ENCODE measurements at regions not wholly inside any gene's neighbourhood (a gene's known extent, or its start where the extent isn't known, plus 50 kb on each side); places are given as distances from the start of the nearest gene placed in this dataset.

DNA sequence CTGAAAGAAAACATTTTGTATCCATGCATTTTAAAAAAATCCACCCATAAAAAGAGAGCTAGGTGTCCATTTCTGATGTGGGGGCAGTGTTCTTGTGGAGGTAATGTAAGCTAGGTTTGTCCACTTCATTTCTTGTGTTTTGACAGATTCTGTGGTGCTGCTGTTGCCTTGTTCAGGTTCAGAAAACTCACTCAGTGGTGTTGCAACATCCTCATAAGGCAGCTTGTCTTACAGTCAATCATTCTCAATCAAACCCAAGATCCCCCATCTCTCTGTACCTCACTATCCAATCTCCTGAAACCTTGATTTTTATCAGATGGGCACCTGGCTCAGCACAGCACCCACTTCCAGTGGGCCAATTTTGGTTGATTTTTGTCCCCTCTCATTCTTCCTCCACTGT lies 94.1 kb downstream of the TENT5C start:
- TF ChIP-seq, protein P1, sequence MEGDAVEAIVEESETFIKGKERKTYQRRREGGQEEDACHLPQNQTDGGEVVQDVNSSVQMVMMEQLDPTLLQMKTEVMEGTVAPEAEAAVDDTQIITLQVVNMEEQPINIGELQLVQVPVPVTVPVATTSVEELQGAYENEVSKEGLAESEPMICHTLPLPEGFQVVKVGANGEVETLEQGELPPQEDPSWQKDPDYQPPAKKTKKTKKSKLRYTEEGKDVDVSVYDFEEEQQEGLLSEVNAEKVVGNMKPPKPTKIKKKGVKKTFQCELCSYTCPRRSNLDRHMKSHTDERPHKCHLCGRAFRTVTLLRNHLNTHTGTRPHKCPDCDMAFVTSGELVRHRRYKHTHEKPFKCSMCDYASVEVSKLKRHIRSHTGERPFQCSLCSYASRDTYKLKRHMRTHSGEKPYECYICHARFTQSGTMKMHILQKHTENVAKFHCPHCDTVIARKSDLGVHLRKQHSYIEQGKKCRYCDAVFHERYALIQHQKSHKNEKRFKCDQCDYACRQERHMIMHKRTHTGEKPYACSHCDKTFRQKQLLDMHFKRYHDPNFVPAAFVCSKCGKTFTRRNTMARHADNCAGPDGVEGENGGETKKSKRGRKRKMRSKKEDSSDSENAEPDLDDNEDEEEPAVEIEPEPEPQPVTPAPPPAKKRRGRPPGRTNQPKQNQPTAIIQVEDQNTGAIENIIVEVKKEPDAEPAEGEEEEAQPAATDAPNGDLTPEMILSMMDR (IDR thresholded peaks at IDR 0.05; ENCODE audit: insufficient read depth, low read length): no peak
- no peak for TF ChIP-seq POLR2AphosphoS5 (IDR thresholded peaks at IDR 0.05; ENCODE audit: low read depth)
- TF ChIP-seq, protein P2, sequence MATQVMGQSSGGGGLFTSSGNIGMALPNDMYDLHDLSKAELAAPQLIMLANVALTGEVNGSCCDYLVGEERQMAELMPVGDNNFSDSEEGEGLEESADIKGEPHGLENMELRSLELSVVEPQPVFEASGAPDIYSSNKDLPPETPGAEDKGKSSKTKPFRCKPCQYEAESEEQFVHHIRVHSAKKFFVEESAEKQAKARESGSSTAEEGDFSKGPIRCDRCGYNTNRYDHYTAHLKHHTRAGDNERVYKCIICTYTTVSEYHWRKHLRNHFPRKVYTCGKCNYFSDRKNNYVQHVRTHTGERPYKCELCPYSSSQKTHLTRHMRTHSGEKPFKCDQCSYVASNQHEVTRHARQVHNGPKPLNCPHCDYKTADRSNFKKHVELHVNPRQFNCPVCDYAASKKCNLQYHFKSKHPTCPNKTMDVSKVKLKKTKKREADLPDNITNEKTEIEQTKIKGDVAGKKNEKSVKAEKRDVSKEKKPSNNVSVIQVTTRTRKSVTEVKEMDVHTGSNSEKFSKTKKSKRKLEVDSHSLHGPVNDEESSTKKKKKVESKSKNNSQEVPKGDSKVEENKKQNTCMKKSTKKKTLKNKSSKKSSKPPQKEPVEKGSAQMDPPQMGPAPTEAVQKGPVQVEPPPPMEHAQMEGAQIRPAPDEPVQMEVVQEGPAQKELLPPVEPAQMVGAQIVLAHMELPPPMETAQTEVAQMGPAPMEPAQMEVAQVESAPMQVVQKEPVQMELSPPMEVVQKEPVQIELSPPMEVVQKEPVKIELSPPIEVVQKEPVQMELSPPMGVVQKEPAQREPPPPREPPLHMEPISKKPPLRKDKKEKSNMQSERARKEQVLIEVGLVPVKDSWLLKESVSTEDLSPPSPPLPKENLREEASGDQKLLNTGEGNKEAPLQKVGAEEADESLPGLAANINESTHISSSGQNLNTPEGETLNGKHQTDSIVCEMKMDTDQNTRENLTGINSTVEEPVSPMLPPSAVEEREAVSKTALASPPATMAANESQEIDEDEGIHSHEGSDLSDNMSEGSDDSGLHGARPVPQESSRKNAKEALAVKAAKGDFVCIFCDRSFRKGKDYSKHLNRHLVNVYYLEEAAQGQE (IDR thresholded peaks at IDR 0.05; ENCODE audit: insufficient replicate concordance, low read depth): no peak

Measured in HL-60 (cell line).